ENCODE measurements at regions not wholly inside any gene's neighbourhood (a gene's known extent, or its start where the extent isn't known, plus 50 kb on each side); places are given as distances from the start of the nearest gene placed in this dataset.

GRCh38 chr1:101075926-101076325 is 50.3 kb upstream of the DPH5 start:
- no peak for DNase-seq (ENCODE audit: low spot score)
- TF ChIP-seq CTCF (IDR thresholded peaks at IDR 0.05; ENCODE audit: unreplicated experiment): no peak
- peaks cover 27% of the 10 kb centered on the region for H3K4me1 Mint-ChIP-seq (ENCODE audit: unreplicated experiment)
- H3K27me3 Mint-ChIP-seq (ENCODE audit: unreplicated experiment): peaks cover 2% of the 10 kb centered on the region
- H3K9me3 Mint-ChIP-seq (ENCODE audit: unreplicated experiment): no peaks in the 10 kb centered on the region
- no peak overlapping the region for H3K4me3 Mint-ChIP-seq (ENCODE audit: unreplicated experiment)
- H3K27ac Mint-ChIP-seq (ENCODE audit: unreplicated experiment): no peak overlapping the region
- peaks cover 4% of the 10 kb centered on the region for H3K36me3 Mint-ChIP-seq (ENCODE audit: low read depth, unreplicated experiment)
